WERI-Rb-1 (cell line): ENCODE measurements at regions not wholly inside any gene's neighbourhood (a gene's known extent, or its start where the extent isn't known, plus 50 kb on each side); places are given as distances from the start of the nearest gene placed in this dataset.

ENCODE experiments used
- DNase-seq: peaks from one replicate; pipeline ENCODE4 v3.0.0-alpha.2; 2020
- H3K27ac ChIP-seq: fragments of 250-450 bp; sonication (Bioruptor Pico); 2 replicates; pipeline ENCODE4 v1.5.1; 2020; ENCODE audit warnings: mild to moderate bottlenecking, moderate library complexity
- H3K27me3 ChIP-seq: fragments of 250-450 bp; sonication (Bioruptor Pico); 2 replicates; pipeline ENCODE4 v1.5.1; 2021; ENCODE audit warnings: mild to moderate bottlenecking, low read depth, moderate library complexity; ENCODE audit not compliant: insufficient read depth, severe bottlenecking
- H3K36me3 ChIP-seq: fragments of 250-450 bp; sonication (Bioruptor Pico); 2 replicates; pipeline ENCODE4 v1.5.1; 2020; ENCODE audit warnings: mild to moderate bottlenecking, moderate library complexity
- H3K4me3 ChIP-seq: 2 replicates; pipeline ENCODE4 v1.5.1; 2011; ENCODE audit warnings: low read depth, mild to moderate bottlenecking, control low read depth, low read length
- H3K9me3 ChIP-seq: fragments of 250-450 bp; sonication (Bioruptor Pico); 2 replicates; pipeline ENCODE4 v1.5.1; 2021; ENCODE audit warnings: mild to moderate bottlenecking, moderate library complexity; ENCODE audit not compliant: severe bottlenecking
- TF ChIP-seq, protein P1 (sequence below): IDR thresholded peaks from 2 replicates; pipeline ENCODE4 v1.5.1; 2011; ENCODE audit warnings: low read depth, mild to moderate bottlenecking, control low read depth, inconsistent platforms, low read length

DNA sequence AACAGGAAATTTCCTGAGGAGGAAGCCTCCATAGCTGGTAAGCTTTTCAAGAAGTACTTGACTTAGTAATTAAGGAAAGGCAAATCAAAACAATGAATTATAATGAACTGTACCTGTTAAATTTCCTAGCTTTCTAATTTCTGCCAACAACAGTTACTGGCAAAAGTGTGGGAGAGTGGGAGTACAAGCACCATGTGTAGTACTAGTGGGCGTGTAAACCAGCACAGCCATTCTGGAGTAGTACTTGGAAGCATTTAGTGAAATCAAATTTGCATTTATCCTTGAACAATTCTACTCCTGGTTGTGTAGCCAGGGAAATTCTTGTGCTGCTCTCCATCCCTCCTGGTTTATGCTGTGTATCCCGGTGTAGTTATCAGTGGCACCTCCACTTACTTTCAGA lies 190.8 kb downstream of the PRDM2 start:
- Histone ChIP-seq H3K36me3 (no peaks in the 10 kb centered on the region), H3K9me3 (no peaks in the 10 kb centered on the region), H3K27me3 (peaks cover 95% of the 10 kb centered on the region), H3K27ac (no peak overlapping the region), H3K4me3 (no peak overlapping the region)
- DNase-seq: no peak
- TF ChIP-seq, protein P1, sequence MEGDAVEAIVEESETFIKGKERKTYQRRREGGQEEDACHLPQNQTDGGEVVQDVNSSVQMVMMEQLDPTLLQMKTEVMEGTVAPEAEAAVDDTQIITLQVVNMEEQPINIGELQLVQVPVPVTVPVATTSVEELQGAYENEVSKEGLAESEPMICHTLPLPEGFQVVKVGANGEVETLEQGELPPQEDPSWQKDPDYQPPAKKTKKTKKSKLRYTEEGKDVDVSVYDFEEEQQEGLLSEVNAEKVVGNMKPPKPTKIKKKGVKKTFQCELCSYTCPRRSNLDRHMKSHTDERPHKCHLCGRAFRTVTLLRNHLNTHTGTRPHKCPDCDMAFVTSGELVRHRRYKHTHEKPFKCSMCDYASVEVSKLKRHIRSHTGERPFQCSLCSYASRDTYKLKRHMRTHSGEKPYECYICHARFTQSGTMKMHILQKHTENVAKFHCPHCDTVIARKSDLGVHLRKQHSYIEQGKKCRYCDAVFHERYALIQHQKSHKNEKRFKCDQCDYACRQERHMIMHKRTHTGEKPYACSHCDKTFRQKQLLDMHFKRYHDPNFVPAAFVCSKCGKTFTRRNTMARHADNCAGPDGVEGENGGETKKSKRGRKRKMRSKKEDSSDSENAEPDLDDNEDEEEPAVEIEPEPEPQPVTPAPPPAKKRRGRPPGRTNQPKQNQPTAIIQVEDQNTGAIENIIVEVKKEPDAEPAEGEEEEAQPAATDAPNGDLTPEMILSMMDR: no peak

DNA sequence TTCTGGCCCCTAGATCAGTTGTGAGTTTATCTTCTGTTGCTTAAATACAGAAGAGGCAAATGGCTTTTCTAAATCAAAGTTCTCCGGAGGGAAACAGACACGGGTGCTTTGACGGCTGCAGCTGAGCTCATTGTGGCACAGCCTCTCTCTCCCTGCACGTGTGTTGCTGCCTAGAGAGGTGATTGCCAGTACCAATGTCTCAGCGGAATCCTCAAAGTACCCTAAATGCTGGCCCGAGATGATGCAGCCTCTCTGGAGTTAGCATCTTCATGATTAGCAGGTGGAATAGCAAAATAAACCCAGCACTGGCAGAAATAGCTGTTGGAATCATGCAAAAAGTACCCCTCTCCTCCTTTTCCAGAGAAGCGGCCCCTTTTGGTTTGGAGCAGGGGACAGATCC lies 192.2 kb downstream of the PRDM2 start:
- H3K4me3 ChIP-seq: no peak overlapping the region
- DNase-seq: no peak
- H3K36me3 ChIP-seq: no peaks in the 10 kb centered on the region
- TF ChIP-seq, protein P1: no peak
- no peak overlapping the region for H3K27ac ChIP-seq
- H3K9me3 ChIP-seq: no peaks in the 10 kb centered on the region
- peaks cover 94% of the 10 kb centered on the region for H3K27me3 ChIP-seq

DNA sequence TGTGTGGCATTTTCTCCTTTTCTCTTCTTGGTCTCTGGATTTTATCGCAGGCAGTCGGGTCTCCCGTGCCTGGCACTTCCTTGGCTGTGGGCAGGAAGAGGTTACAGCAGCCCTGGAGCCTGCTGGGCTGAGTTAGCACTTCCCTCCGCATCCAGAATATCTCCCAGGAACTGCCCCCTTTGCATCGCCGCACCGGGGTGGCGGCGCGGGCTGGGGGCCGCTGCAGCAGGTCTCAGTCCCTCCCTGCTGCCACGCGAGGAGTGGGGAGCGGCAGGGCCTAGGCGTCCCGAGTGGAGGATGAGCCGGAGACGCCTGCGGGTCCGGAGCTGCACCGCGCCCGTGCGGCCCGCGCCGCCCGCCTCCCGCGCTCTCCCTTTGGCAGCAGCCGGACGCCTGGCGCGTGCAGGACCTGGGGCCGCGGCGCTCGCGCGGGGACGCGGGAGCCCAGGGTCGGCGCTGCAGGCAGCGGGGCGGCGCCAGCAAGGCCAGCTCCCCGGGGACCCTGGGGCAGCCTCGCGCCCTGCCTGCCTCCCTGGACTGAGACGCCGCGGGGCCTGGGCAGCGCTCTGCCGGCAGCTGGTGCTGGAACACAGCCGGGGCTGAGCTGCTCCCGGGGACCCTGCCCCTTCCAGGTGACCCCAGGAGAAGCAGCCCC lies 192.8 kb downstream of the PRDM2 start:
- no peak overlapping the region for H3K4me3 ChIP-seq
- H3K27me3 ChIP-seq: peaks cover 94% of the 10 kb centered on the region
- no peaks in the 10 kb centered on the region for H3K9me3 ChIP-seq
- no peak for DNase-seq
- TF ChIP-seq, protein P1: no peak
- no peaks in the 10 kb centered on the region for H3K36me3 ChIP-seq
- no peak overlapping the region for H3K27ac ChIP-seq

DNA sequence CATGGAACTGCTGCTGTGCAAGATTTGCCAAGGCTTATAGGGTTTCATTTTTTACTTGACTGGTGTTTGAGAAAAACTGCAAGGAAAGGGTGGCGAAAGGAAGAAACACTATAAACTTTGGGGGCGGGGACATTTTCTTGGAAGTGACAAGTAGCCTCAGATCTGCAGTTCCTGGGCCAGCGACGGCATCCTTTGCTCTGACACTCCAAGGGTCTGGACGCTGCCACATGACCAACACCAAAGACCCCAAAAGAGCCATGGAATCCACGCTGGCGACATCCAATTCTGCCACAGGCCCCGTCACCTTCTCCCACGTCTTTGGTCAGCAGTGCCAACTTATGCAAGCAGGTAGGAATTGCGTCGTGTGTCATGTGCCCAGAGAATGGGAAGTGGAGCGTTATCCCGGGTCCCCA lies 193.4 kb downstream of the PRDM2 start:
- peaks cover 94% of the 10 kb centered on the region for H3K27me3 ChIP-seq
- no peaks in the 10 kb centered on the region for H3K9me3 ChIP-seq
- no peak for DNase-seq
- no peak overlapping the region for H3K4me3 ChIP-seq
- H3K36me3 ChIP-seq: no peaks in the 10 kb centered on the region
- no peak overlapping the region for H3K27ac ChIP-seq
- TF ChIP-seq, protein P1: no peak

DNA sequence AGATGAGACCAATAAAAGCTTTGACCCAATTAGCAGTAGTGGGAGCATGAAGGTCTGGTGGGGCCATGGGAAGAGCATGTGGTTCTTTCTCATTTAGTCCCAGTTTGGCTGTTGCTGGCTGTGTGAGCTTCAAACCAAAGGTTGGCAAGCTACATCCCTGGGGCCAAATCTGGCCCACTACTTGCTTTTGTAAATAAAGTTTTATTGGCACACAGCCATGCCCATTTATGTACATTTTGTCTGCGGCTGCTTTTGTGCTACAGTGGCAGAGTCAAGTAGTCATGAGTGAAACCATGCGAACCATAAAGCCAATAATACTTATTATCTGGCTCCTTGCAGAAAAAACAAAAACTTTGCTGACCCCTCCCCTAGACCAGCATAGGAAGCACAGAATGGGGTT lies 196.9 kb downstream of the PRDM2 start:
- TF ChIP-seq, protein P1: no peak
- Histone ChIP-seq H3K4me3 (no peak overlapping the region), H3K27me3 (peaks cover 89% of the 10 kb centered on the region), H3K27ac (no peak overlapping the region), H3K9me3 (no peaks in the 10 kb centered on the region), H3K36me3 (no peaks in the 10 kb centered on the region)
- DNase-seq: no peak

DNA sequence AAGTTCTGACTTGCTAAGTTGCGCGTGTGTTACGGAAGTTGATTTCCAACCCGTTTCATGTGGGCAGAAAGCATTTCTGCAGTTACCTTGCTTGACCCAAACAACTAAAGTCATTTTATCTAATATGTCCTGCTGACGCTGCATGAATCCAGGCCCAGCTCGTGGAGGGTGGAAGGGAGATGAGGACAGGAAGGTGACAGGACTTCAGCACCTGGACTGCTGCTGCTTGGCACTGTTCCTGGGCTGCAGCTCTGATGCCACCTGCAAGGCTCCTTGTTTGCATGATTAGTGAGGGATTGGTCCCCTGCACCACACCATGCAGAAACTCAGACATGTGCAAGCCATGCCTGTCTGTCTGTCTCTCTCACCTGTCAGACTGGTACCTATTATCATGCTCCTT lies 198.4 kb downstream of the PRDM2 start:
- no peaks in the 10 kb centered on the region for H3K36me3 ChIP-seq
- no peak overlapping the region for H3K27ac ChIP-seq
- no peak overlapping the region for H3K4me3 ChIP-seq
- H3K27me3 ChIP-seq: peaks cover 88% of the 10 kb centered on the region
- DNase-seq: no peak
- TF ChIP-seq, protein P1: no peak
- no peaks in the 10 kb centered on the region for H3K9me3 ChIP-seq
